Left renal pelvis (tissue), 4 donors: ENCODE measurements at regions not wholly inside any gene's neighbourhood (a gene's known extent, or its start where the extent isn't known, plus 50 kb on each side); places are given as distances from the start of the nearest gene placed in this dataset.

Experiments
- DNase-seq, 4 donors: peaks; one replicate each; pipeline ENCODE4 v3.0.0-alpha.2; 2013; ENCODE audit warnings: low read depth in 4 of 4, low spot score in 3 of 4

DNA sequence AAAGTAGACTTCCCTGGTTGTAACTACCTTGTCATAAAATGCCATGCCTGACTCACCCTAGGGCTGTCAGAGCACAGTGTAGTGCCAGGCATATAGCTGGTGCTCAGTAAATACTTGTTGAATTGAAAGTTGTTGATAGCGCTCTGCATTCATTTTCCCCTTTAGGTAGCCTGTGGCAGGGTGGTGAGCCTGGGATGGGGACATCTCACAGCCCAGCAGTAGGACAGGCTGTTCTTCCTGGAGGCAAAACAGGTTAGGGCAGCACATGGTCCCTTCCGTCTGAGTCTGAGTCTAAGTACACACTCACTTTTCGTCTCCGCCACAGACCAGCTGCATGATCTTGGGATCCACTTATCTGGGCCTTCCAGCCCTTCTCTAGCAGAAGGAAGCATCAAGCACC lies 401.9 kb downstream of the ZSWIM6 start:
- DNase-seq = no peak

DNA sequence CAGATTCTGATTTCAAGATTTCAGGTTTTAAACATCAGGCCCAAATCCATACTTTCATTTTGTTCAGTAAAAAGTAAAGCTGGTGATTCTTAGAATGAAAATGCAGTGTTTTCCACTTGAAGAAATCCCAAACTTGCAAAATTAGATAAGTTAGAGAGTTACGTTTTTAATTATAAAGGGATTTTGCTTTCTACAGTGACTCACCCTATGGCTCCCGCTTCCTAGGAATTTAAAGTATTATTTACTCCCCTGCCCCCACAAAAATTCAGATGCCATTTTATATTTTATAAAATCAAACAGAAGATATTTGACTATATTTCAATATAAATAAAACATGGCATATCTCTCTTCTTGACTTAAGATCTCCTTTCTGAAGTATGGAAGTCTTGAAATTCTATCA lies 402.9 kb downstream of the ZSWIM6 start:
- DNase-seq = no peak

DNA sequence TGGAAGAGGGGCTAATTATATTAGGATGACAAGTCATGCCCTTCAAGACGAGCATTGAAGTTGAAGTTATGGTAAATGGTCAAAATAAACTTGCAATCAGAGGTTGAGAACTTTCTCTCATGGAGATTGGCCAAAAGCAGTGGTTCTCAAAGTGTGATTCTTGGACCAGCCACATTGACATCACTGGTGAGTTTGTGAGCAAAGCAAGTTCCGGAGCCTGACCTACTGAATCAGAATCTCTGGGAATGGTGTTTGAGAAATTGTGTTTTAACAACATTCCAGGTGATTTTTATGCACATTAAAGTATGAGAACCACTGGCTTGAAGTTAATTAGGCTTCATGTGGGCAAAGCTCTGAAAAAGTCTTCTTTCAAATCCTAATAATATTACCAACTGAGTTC lies 403.5 kb downstream of the ZSWIM6 start:
- DNase-seq = no peak

DNA sequence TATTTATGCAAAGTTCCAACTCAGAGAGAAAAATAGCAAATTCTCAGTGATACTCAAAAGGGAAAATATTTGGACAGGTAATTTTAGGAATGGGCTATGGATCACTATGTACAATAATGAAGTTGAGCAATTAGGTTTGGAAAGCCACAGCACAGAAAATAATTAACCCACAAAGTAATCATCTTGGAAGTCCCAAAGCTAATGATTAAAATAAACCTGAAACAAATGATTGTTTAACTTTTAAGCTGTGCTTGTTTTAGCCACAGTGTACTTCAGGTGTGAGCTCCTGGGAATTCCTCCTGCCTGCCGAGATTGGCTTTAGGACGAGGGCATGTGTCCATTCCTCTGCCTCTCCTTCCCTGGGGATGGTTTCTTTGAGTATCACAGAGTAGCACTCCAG lies 403.9 kb downstream of the ZSWIM6 start:
- DNase-seq = no peak

DNA sequence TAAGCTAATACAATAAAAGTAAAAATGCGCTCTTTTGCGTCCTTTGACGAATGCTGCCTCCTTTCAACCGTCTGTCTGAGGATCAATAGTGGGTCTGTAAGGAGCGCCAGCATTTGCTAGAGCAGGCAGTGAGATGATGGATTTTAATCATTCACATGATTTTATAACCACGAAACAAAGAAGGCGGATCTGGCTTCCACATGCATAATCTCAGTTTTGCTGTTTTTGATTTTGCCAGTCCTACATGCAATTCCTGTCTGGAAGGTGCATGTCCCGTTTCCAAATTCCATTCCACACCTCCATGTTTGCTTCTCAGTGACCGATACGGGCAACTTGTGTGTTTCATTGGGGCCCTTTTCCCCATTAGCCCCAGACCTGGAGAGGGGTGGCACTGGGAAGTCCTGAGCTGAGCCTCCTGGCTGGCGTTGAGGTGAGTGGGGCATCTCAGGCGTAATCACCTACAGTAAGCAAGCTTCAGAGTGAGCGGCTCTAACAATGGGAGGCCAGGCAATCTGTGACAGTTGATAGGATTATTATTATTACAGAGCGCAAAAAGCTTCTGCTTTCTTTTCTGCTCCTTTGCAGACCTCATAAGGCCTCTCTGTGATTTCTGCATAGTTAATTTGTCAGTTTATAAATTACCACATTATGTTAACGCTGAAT lies 405.4 kb downstream of the ZSWIM6 start:
- DNase-seq = no peak

DNA sequence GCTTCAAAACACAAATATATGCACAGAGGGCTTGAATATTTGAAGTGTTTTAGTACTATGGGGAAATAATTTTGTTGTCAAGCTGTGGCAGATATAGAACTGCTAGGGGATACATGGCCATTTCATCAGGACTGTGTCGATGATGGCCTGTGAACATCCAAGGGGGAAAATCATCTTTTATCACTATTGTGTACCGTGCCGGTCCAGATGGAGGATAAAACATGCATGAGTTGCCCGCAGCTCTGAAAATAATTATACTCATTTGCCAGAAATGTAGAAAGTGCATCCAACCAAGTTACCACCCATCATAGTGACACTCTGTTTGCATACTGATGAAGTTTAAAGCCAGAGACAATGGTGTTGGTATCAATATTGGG lies 405.9 kb downstream of the ZSWIM6 start:
- no peak for DNase-seq

DNA sequence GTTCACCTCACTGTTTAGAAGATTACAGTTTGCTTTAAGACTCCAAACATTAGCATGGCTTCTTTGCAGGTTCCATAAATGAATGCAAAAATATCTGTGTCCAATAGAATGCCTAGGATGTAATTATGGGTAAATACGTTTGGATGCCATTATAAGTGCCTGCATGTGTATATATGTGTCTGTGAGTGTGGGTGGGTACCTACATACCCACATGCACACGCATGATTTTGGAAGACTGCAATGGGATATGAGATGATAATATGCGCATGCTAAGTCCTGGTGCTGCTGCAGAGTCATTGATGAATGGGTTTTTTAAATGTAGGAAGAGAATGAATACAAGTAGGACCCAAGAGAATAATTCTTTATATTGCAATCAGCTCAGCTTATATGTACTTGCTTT lies 406.4 kb downstream of the ZSWIM6 start:
- no peak for DNase-seq

DNA sequence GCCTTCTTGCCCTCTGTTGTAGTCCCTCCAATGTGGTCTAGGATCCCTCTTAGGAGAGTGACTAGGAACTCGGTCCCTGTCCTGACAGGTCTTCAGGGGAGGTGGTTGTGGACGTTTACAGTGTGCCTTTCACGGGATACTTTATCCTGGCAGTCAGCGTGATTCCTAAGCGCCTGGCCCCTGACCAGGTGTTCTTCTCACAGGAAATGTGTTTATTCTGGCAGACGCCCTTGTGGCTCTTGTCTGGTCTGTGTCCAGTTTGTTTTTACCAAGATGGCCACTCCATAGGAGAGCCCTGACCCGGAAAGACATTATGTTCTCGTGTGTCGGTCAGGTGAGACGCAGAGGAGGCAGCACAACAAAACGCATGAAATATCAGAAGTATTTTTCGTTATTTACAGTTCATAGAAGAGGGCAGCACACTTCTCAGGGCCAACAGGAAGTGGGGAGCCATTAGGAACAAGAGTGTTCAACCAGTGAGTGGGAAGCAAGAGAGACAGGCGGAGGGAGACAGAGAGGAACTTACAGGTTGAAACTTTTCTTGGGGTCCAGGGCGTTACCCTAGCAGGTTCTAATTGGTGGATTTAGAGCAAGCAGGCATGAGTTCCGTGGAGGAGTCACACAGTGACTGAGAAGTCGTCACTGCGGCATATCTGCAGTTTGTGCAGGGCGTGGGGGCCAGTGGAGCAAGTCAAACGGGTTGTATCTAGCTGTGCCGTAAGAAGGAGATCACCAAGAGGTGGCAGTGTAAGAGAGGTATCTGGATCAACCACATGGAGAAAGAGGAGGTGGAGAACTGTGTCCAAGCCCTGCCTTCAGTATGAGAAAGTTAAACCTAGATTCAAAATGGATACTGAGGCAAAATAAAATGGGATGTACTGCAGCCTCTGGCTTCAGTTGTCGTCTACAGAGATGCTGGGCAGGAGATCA lies 412.9 kb downstream of the ZSWIM6 start:
- DNase-seq = no peak

DNA sequence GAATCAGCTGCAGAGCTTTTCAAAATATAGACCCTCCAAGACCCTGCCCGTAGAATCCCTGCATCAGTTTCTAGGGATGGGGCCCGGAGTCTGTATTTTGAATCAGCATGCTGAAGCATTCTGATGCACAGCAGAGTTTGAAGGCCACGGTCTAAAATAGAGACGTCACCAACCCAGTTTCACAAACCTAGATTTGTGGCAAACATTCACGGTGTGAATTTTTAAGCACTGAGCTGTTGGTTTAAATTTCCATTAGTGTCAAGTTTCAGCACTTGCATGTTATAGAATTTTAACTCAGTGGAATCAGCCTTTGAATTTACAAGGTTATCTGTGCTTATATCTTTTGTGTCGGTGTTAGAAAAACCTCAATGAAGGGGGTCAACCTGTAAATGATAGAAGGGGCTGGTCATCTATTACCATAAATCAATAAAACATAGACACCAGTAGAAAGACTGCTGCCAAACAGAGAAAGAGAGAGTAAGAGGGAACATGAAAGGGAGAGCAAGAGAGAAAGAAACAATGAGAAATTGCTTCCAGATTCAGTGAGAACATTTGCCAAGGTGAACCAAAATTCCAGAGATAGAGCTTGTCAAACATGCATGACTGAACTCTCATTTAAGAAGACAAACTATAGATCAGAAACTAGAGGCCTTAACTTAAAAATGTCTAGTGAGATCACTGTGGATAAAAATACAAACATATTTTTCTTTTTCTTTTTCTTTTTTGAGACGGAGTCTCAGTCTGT lies 414.9 kb downstream of the ZSWIM6 start:
- DNase-seq = no peak

DNA sequence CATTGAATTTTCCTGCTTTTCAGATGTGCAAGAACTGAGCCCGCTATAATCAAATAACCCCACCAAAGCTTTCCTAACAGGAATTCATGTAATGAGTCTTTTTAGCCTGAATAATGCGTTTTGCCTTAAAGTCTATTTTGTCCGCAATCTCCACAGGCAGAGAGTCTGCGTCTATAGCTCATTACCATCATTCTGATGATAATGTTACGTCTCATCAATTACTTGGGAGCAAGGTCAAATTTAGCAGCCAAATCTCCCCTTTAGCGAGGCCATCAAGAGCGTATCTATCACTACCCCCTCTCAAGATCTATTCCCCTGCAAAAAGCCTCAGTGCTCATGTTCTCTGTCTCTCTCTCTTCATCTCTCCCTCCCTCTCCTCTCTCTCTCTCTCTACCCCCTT lies 416.1 kb downstream of the ZSWIM6 start:
- DNase-seq = no peak

DNA sequence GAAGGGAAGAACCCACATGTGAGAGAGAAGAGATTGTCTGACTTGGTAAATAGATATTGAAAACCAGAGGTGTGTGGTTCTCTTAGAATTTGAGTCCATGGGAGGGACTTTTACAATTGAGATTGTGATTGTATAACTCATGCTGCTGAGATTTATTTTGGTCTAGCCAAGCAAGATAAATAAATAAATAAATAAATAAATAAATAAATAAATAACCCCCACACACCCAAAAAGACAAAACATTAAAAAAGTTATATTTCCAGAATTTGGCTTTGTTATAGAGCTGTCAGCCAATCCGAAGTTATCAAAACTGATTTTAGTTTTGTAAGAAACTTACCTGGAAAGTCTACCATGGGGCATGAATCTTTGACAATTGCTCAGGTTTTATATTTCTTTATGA lies 416.6 kb downstream of the ZSWIM6 start:
- no peak for DNase-seq

DNA sequence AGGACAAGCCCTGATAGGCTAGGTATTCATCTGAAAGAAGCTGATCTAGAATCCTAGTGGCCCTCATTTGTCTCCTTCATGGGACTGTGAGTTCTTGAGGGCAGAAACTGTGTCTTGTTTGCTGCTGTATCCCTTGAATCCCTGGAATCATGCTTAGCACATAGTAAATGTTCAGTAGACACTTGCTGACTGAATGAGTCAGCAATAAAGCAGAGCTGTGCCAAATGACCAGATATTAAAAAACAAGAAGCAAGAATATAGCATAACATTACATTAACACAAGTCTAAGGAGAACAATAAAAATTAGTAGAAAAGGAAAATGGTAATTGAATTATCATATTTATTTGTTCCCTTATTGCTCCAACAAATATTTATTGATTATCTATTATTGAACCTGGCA lies 420.5 kb downstream of the ZSWIM6 start:
- no peak for DNase-seq

DNA sequence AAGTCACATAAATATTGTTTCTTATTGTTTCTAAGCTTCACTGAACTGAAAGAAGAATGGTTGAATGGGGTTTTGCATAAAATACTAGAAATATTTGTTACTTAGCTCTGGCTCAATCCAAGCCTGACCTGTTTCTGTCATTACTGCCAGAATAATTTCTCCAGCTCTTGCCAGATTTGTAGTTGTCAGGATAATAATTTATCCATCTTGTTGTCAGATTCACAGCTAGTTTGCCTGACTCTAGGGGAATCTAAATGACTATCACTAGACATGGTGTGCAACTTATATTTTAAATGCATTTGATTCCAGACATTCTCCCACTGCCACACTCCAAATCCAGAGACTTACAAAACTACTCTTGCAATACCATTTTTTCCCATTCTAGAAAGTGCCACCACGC lies 422.7 kb downstream of the ZSWIM6 start:
- no peak for DNase-seq

DNA sequence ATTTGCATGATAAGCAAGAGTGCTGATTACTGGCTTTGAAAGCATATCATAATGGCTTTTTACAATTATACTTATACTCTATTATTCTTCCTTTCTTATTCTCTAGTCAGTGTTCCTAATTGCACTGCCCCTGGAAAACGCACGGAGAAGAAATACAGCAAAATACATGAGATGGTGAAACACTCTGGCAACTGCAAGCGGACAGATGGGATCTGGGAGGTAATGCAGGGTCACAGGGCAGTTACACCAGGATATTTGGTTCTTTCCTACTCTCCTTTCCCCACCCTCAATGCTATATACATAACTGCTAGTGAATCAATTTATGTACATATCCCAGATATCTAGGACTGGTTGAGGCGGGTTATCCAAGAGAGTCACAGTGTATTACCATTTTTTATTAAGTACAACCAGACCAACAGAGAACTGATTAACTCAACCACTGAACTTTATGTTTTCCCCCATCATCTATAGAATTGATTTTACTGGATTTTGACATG lies 423.7 kb downstream of the ZSWIM6 start:
- DNase-seq = no peak

DNA sequence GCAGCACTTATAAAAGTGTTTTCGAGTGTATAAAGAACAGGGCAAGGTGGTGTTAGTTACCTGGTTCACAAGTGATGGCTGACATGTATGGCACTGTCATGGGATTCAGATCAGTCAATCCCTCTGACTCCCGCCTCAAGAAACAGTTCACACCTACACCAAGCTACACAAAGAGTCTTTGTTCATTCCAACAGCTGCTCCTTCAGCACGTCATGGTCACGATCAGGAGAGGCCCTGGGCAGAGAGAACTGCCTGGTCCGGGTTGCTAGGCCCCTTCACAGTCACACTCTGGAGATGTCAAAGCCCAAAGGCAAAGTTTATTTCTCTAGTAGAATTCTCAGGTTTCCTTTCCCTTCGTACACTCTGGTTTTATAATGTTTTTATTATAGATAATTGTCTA lies 426.7 kb downstream of the ZSWIM6 start:
- DNase-seq = no peak

DNA sequence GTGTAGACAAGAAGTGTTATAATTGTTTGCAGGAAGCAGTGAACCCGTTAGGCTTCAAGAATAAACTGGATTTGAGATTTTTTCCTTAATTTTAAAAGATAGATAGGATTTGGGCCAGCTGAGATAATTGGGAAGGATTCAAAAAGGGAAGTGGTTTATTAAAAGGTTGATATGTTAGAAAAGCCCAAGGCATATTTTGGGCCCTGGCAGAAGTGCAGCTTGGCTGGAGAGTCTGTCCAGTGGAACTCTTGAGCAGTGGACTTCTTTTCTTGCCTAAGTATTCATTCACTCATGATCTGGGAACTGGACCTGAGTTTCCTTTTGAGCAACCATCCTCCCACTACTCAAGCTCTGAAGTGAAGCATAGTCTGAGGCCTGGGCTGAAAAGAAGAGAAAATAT lies 433.4 kb downstream of the ZSWIM6 start:
- no peak for DNase-seq

DNA sequence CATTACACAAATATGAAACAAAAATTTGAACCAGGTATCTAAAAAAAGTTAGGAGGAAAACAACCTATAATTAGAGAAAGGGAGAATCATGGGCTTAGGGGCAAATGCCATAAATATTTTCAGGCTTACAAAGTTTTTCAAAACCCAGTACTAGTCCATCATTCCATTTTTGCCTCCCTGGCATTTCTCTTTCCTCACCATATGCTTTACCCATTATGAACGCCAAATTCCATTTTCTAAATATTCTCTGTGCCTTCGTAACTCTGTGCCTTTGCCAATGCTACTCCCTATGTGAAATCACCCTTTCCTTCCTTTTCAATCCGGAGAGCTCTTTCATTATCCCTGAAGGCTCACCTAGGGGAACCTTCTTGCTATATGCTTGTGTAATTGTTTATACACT lies 434.1 kb downstream of the ZSWIM6 start:
- no peak for DNase-seq

DNA sequence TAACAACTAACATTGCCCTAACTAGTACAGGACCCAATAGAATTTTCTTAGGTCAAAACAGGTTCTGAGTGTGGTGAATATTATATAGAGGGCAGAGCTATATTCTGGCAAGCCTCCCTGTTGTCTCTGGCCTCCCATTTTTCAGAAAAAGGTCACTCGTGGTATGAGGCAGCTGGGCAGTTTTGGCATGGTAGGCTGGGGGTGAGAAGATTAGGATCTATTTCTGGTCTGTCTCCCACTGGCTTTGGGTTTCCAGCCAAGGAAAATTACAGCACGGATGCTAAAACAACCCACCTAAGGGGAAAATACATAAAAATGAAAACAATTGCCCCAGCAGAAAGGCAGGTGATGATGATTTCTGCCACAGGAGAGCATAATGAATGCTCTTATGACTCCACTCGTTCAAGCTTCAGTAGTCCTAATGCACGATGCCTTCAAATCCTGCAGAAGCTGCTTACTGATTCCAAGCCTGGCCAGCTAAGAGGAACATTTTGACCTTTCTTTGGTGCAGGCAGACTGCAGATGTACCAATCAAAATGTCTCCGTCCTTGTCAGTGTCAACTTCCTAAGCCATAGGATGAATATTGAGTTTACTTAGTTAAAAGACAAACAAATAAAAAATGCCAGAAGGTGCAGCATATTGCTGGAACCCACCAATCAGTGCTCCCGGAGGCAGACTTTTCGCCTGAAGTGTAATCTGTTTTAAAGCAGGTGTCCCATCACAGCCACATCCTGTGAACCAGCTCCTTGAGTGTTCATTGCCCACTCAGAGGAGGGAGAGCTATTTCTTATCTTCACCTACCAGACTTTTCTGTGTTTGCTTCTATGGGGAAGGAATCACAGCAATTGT lies 435.4 kb downstream of the ZSWIM6 start:
- no peak for DNase-seq

DNA sequence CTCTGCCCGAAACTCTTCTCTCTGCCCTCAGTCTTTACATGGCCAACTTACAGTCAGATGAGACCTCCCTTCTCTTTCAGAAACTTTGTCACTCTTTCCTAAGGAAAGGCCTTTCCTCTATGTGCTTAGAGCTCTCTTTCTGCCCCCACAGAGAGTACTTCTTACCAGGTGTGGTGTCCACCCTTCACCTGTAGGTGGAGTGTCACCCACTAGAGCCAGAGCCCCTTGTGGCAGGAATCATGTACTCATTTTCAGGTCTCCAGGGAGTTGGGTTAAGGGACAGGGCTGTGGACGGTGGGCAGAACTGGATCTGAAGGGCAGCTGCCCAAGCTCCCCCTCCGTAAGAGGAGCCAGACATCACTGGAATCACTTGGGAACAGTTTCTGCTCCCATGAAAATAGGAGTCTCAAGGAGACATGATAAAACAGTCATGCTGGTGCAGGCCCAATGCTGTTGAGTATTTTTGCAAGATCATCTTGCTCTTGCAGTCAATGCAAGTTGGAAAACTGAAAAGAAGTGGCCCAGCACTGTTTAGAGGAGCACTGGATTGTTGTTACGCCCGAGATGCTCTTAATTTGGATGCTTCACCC lies 436.7 kb downstream of the ZSWIM6 start:
- DNase-seq = no peak

DNA sequence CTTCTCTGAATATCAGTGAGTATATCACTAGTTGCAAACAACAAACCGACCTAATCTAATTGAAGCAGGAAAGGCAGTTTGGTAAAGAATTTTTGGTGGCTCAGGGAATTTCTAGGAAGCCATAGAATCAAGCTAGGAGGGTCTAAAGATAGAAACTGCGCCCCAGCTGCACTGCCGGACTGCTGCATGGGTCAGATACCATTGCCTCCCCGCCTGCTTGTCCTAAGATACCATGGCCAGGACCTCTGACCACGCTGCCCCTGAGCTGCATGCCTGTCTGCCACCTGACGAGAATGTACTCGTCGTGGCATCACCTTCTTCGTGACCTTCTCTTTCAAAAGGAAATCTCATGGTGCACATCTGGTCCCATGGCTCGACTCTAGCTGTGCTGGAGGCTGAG lies 439.0 kb downstream of the ZSWIM6 start:
- no peak for DNase-seq
